ENCODE measurements at regions not wholly inside any gene's neighbourhood (a gene's known extent, or its start where the extent isn't known, plus 50 kb on each side); places are given as distances from the start of the nearest gene placed in this dataset.

DNA sequence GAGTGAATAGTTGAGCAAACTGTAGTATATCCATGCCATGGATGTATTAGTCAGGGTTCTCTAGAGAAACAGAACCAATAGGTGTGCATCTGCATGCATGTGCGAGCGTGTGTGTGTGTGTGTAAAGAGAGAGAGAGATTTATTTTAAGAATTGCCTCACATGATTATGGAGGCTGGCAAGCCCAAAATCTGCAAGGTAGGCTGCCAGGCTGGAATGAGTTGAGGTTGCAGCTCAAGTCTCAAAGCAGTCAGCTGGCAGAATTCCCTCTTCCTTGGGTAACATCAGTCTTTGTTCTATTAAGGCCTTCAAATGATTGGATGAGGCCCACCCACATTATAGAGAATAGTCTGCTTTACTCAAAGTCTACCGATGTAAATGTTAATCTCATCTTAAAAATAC, 187.8 kb downstream of the ANAPC1 start:
- in situ Hi-C loops (cut with MboI; ENCODE audit: low sequenced_read_pairs) = no loop called here
- CTCF ChIA-PET = no interaction called here

More for the DNA sequence above, 187.8 kb downstream of the ANAPC1 start:
- no peaks in the 10 kb centered on the region for H3K36me3 ChIP-seq (ENCODE audit: control insufficient read depth, insufficient read depth, low read length)
- dilution Hi-C loops (cut with HindIII; ENCODE audit: low sequenced_read_pairs, unreplicated experiment) (no loop called here), intact Hi-C loops (cut with micrococcal nuclease) (no loop called here)
- POLR2A ChIA-PET (ENCODE audit: unreplicated experiment) = no interaction called here
- H3K56ac ChIP-seq (ENCODE audit: extremely low read depth, insufficient read depth, low read length) = no peak overlapping the region
- H4K20me1 ChIP-seq (ENCODE audit: insufficient read depth, low read length) = no peaks in the 10 kb centered on the region
- H3K4me1 ChIP-seq (ENCODE audit: control insufficient read depth, insufficient read depth, low read length) = peaks cover 6% of the 10 kb centered on the region
- H2AK5ac ChIP-seq (ENCODE audit: low read depth, low read length) = no peak overlapping the region
- H3K4me2 ChIP-seq (ENCODE audit: low read depth, low read length) = no peak overlapping the region
- peaks cover 5% of the 10 kb centered on the region; the same call in 1 of the 2 replicates for H3K9me1 ChIP-seq (ENCODE audit: insufficient read depth, low read length)
- H2BK5ac ChIP-seq (ENCODE audit: low read depth, low read length, poor library complexity, severe bottlenecking) = no peak overlapping the region
- no peak overlapping the region for H3K23ac ChIP-seq (ENCODE audit: low read depth, low read length)
- no peak overlapping the region for H3K14ac ChIP-seq (replicated peaks; ENCODE audit: low read depth, low read length)
- H2BK15ac ChIP-seq (ENCODE audit: low read depth, low read length) = no peak overlapping the region
- TF ChIP-seq CTCF (conservative IDR thresholded peaks at IDR 0.05; ENCODE audit: low read depth, low read length) (no peak), RFX5 (IDR thresholded peaks at IDR 0.05; ENCODE audit: low read depth, low read length) (no peak), MAZ (IDR thresholded peaks at IDR 0.05; ENCODE audit: borderline replicate concordance, low read depth, low read length) (no peak), MAFK (IDR thresholded peaks at IDR 0.05; ENCODE audit: low read depth, low read length) (no peak), NFE2L2 (IDR thresholded peaks at IDR 0.05; ENCODE audit: low read depth, low read length) (no peak), RAD21 (IDR thresholded peaks at IDR 0.05; ENCODE audit: low read length) (no peak)
- TF ChIP-seq, protein P1, sequence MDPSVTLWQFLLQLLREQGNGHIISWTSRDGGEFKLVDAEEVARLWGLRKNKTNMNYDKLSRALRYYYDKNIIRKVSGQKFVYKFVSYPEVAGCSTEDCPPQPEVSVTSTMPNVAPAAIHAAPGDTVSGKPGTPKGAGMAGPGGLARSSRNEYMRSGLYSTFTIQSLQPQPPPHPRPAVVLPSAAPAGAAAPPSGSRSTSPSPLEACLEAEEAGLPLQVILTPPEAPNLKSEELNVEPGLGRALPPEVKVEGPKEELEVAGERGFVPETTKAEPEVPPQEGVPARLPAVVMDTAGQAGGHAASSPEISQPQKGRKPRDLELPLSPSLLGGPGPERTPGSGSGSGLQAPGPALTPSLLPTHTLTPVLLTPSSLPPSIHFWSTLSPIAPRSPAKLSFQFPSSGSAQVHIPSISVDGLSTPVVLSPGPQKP (IDR thresholded peaks at IDR 0.05; ENCODE audit: borderline replicate concordance, low read depth, low read length) = no peak
- no CpG with 5 or more reads among the region's 3 CpGs for WGBS, 2 experiments (ENCODE audit: extremely low coverage in 2 of 2, insufficient read length in 1 of 2)
- no peak overlapping the region for H3K9ac ChIP-seq (ENCODE audit: low read depth, low read length)
- H4K91ac ChIP-seq (ENCODE audit: insufficient read depth, low read depth, low read length) = no peak overlapping the region
- no peak overlapping the region for H3K27ac ChIP-seq (ENCODE audit: insufficient read depth, low read length)
- no peak overlapping the region for H2AK9ac ChIP-seq (replicated peaks; ENCODE audit: low read depth, low read length, poor library complexity)
- no peak overlapping the region for H4K8ac ChIP-seq (ENCODE audit: low read depth in 2 of 2, low read length in 2 of 2)
- H3K4me3 ChIP-seq (ENCODE audit: insufficient read depth, low read depth, low read length) = no peak overlapping the region
- H2BK20ac ChIP-seq (ENCODE audit: low read depth, low read length) = no peak overlapping the region
- no peak overlapping the region for H3K4ac ChIP-seq (ENCODE audit: low read depth, low read length)
- H2AFZ ChIP-seq (replicated peaks; ENCODE audit: low read length, poor library complexity) = no peak overlapping the region
- H3K9me3 ChIP-seq (ENCODE audit: control insufficient read depth, insufficient read depth, low read length) = peaks cover 5% of the 10 kb centered on the region
- peaks cover 6% of the 10 kb centered on the region for H3K27me3 ChIP-seq (ENCODE audit: control insufficient read depth, insufficient read depth, low read length)
- no peak overlapping the region for H3K18ac ChIP-seq (ENCODE audit: low read depth, low read length)
- no peak for ATAC-seq (ENCODE audit: low read depth)
- H2BK120ac ChIP-seq (ENCODE audit: low read depth, low read length) = no peak overlapping the region
- no peaks in the 10 kb centered on the region for H3K79me1 ChIP-seq (ENCODE audit: low read depth in 1 of 2, low read length in 2 of 2)
- no TSS peak for BruUV-seq (replicated peaks)
- DNase-seq = no peak
- H4K5ac ChIP-seq (ENCODE audit: low read depth, low read length) = no peak overlapping the region
